ENCODE measurements at regions not wholly inside any gene's neighbourhood (a gene's known extent, or its start where the extent isn't known, plus 50 kb on each side); places are given as distances from the start of the nearest gene placed in this dataset.

DNA sequence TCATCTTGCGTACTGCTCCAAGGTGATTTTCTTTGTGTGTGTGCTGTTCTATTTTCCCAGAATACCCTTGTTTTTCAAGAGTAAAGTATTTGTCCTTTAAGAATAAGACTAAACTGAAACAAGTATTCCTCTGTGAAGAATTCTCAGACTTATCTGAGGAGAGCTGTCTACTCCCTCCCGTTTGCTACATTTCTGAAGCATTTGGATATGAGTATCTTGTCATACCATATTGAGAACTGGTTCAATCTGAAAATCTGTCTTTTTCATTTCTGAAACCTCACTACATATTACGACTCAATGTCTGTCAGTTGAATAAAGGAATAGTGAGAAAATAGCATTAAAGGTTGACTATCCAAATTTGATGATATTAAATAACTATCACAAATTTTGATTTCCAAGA is 159.4 kb downstream of the PMAIP1 start:
- Histone ChIP-seq H3K79me2 (ENCODE audit: control insufficient read depth, insufficient read depth, low read length) (no peaks in the 10 kb centered on the region), H3K4me1 (ENCODE audit: control insufficient read depth, insufficient read depth, low read length) (no peaks in the 10 kb centered on the region), H3K27me3 (replicated peaks in 1 of 2; ENCODE audit: control insufficient read depth in 2 of 2, insufficient read depth in 2 of 2, low read length in 1 of 2) (no peaks in the 10 kb centered on the region; a peak in 1 of 4 replicates), H3K9me3 (replicated peaks; ENCODE audit: control insufficient read depth, insufficient read depth, low read length) (no peaks in the 10 kb centered on the region; the same call in 2 of the 3 replicates), H3K36me3 (ENCODE audit: control insufficient read depth in 2 of 2, insufficient read depth in 2 of 2, low read length in 1 of 2) (no peaks in the 10 kb centered on the region), H4K20me1 (ENCODE audit: control insufficient read depth, insufficient read depth) (no peaks in the 10 kb centered on the region), H2AFZ (ENCODE audit: control insufficient read depth, low read depth, low read length) (no peak overlapping the region), H3K4me3 (no peak overlapping the region), H3K9ac (ENCODE audit: control insufficient read depth, insufficient read depth, low read length) (no peak overlapping the region), H3K27ac (ENCODE audit: control insufficient read depth, insufficient read depth) (no peak overlapping the region), H3K4me2 (ENCODE audit: control insufficient read depth, insufficient read depth) (no peak overlapping the region)
- no peak for TF ChIP-seq SMAD5 (IDR thresholded peaks at IDR 0.05; ENCODE audit: low read depth)
- TF ChIP-seq, protein P1, sequence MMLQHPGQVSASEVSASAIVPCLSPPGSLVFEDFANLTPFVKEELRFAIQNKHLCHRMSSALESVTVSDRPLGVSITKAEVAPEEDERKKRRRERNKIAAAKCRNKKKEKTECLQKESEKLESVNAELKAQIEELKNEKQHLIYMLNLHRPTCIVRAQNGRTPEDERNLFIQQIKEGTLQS (IDR thresholded peaks at IDR 0.05; ENCODE audit: borderline replicate concordance, extremely low read depth, low read depth, low read length) = no peak
- TF ChIP-seq NR2C2 (IDR thresholded peaks at IDR 0.05; ENCODE audit: borderline replicate concordance, control insufficient read depth, insufficient read length, low read depth) = no peak
- TF ChIP-seq SRF (IDR thresholded peaks at IDR 0.05; ENCODE audit: low read depth in 2 of 2, low read length in 2 of 2) = no peak
- TF ChIP-seq, protein P2, sequence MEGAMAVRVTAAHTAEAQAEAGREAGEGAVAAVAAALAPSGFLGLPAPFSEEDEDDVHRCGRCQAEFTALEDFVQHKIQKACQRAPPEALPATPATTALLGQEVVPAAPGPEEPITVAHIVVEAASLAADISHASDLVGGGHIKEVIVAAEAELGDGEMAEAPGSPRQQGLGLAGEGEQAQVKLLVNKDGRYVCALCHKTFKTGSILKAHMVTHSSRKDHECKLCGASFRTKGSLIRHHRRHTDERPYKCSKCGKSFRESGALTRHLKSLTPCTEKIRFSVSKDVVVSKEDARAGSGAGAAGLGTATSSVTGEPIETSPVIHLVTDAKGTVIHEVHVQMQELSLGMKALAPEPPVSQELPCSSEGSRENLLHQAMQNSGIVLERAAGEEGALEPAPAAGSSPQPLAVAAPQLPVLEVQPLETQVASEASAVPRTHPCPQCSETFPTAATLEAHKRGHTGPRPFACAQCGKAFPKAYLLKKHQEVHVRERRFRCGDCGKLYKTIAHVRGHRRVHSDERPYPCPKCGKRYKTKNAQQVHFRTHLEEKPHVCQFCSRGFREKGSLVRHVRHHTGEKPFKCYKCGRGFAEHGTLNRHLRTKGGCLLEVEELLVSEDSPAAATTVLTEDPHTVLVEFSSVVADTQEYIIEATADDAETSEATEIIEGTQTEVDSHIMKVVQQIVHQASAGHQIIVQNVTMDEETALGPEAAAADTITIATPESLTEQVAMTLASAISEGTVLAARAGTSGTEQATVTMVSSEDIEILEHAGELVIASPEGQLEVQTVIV (IDR thresholded peaks at IDR 0.05; ENCODE audit: borderline replicate concordance, partially characterized antibody) = no peak
- TF ChIP-seq ZNF274 (IDR thresholded peaks at IDR 0.05; ENCODE audit: insufficient read depth, insufficient read length) = no peak
- TF ChIP-seq ZSCAN29 (IDR thresholded peaks at IDR 0.05) = no peak
- TF ChIP-seq, protein P3, sequence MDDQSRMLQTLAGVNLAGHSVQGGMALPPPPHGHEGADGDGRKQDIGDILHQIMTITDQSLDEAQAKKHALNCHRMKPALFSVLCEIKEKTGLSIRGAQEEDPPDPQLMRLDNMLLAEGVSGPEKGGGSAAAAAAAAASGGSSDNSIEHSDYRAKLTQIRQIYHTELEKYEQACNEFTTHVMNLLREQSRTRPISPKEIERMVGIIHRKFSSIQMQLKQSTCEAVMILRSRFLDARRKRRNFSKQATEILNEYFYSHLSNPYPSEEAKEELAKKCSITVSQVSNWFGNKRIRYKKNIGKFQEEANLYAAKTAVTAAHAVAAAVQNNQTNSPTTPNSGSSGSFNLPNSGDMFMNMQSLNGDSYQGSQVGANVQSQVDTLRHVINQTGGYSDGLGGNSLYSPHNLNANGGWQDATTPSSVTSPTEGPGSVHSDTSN (IDR thresholded peaks at IDR 0.05; ENCODE audit: insufficient replicate concordance, low read depth, low read length) = no peak
- no peak for TF ChIP-seq TAF1 (IDR thresholded peaks at IDR 0.05; ENCODE audit: borderline replicate concordance, low read depth, low read length)
- TF ChIP-seq, protein P4, sequence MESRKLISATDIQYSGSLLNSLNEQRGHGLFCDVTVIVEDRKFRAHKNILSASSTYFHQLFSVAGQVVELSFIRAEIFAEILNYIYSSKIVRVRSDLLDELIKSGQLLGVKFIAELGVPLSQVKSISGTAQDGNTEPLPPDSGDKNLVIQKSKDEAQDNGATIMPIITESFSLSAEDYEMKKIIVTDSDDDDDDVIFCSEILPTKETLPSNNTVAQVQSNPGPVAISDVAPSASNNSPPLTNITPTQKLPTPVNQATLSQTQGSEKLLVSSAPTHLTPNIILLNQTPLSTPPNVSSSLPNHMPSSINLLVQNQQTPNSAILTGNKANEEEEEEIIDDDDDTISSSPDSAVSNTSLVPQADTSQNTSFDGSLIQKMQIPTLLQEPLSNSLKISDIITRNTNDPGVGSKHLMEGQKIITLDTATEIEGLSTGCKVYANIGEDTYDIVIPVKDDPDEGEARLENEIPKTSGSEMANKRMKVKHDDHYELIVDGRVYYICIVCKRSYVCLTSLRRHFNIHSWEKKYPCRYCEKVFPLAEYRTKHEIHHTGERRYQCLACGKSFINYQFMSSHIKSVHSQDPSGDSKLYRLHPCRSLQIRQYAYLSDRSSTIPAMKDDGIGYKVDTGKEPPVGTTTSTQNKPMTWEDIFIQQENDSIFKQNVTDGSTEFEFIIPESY (IDR thresholded peaks at IDR 0.05) = no peak
- TF ChIP-seq, protein P5, sequence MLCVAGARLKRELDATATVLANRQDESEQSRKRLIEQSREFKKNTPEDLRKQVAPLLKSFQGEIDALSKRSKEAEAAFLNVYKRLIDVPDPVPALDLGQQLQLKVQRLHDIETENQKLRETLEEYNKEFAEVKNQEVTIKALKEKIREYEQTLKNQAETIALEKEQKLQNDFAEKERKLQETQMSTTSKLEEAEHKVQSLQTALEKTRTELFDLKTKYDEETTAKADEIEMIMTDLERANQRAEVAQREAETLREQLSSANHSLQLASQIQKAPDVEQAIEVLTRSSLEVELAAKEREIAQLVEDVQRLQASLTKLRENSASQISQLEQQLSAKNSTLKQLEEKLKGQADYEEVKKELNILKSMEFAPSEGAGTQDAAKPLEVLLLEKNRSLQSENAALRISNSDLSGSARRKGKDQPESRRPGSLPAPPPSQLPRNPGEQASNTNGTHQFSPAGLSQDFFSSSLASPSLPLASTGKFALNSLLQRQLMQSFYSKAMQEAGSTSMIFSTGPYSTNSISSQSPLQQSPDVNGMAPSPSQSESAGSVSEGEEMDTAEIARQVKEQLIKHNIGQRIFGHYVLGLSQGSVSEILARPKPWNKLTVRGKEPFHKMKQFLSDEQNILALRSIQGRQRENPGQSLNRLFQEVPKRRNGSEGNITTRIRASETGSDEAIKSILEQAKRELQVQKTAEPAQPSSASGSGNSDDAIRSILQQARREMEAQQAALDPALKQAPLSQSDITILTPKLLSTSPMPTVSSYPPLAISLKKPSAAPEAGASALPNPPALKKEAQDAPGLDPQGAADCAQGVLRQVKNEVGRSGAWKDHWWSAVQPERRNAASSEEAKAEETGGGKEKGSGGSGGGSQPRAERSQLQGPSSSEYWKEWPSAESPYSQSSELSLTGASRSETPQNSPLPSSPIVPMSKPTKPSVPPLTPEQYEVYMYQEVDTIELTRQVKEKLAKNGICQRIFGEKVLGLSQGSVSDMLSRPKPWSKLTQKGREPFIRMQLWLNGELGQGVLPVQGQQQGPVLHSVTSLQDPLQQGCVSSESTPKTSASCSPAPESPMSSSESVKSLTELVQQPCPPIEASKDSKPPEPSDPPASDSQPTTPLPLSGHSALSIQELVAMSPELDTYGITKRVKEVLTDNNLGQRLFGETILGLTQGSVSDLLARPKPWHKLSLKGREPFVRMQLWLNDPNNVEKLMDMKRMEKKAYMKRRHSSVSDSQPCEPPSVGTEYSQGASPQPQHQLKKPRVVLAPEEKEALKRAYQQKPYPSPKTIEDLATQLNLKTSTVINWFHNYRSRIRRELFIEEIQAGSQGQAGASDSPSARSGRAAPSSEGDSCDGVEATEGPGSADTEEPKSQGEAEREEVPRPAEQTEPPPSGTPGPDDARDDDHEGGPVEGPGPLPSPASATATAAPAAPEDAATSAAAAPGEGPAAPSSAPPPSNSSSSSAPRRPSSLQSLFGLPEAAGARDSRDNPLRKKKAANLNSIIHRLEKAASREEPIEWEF (IDR thresholded peaks at IDR 0.05; ENCODE audit: insufficient replicate concordance, low read depth, low read length) = no peak
- ChIA-PET RAD21 (ENCODE audit: unreplicated experiment) (no interaction called here), SMC1A (ENCODE audit: uncharacterized antibody, unreplicated experiment) (no interaction called here), POLR2A (no interaction called here), CTCF (no interaction called here)
- intact Hi-C loops (cut with micrococcal nuclease; ENCODE audit: unreplicated experiment) (no loop called here), in situ Hi-C loops (cut with MboI) (no loop called here)
- WGBS (ENCODE audit: insufficient coverage, insufficient replicate concordance, low lambda C conversion rate, missing lambda C conversion rate) = 33% methylated on average over 3 of the region's 3 CpGs
- BruUV-seq (replicated peaks) = no TSS peak
- DNase-seq (ENCODE audit: low read depth, low spot score) (no peak), FAIRE-seq (no peak), ATAC-seq (no peak)

Measured in GM12878 (cell line).